GM19023 (cell line): ENCODE measurements at regions not wholly inside any gene's neighbourhood (a gene's known extent, or its start where the extent isn't known, plus 50 kb on each side); places are given as distances from the start of the nearest gene placed in this dataset.

ENCODE experiments used
- ATAC-seq: cut with Tn5 transposase; IDR thresholded peaks from one replicate; pipeline ENCODE4 v1.9.1; 2021; ENCODE audit warnings: mild to moderate bottlenecking, moderate library complexity; ENCODE audit not compliant: unreplicated experiment

DNA sequence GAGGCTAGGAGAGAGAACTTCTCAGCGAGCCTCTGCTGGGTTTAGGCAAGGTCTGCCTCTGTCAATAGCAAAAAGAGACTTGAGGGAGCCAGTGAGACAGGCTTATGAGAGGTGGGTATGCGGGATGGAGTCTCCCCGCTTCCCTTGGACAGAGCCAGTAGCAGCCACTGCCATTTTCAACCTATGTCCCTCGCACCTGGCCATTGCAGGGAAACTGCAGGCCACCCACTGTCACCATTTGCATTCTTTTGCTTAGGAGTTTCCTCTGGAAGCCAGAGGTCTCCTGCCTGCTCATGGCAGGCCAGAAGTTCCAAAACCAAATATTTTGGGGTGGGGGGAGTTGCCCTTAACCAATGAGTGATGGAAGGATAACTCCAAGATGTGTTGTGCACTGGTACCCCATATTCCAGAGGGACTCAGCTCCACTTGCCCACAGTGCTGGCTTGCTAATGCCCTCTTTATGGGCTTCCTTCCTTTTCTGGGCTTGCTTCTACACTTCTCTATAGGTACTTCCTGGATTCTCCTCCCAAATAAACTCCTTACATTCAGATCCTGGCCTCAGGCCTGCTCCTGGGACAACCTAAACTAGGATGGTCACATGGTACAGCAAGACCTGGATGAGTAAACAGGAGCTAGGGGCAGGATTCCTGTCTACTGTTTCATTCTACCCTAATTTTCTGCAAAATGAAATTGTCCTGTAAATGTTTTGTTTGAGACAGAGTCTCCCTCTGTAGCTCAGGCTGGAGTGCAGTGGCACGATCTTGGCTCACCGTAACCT lies 108.9 kb upstream of the PROK2 start:
- no peak for ATAC-seq

GRCh38 chr3:71893122-71893521 lies 108.2 kb upstream of the PROK2 start:
- no peak for ATAC-seq

DNA sequence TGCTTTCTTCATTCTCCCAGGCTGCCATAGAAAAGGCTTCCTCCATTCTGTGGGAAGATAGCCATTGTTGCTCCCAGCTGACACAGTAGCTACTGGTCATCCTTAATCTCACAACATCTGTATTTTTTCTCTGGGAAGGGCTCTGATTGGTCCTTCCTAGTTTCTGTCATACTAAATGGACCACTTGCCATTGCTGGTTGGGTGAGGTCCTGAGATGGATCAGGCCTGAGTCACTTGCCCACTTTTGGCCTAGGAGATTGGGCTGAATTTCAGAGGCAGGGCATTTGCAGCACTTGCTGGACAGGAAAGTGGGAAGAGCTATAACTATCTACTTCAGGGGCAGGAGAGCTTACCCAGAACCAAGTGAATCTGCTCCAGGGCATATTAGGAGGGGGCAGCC lies 106.5 kb upstream of the PROK2 start:
- no peak for ATAC-seq

GRCh38 chr3:71890356-71890931 lies 105.5 kb upstream of the PROK2 start:
- no peak for ATAC-seq

DNA sequence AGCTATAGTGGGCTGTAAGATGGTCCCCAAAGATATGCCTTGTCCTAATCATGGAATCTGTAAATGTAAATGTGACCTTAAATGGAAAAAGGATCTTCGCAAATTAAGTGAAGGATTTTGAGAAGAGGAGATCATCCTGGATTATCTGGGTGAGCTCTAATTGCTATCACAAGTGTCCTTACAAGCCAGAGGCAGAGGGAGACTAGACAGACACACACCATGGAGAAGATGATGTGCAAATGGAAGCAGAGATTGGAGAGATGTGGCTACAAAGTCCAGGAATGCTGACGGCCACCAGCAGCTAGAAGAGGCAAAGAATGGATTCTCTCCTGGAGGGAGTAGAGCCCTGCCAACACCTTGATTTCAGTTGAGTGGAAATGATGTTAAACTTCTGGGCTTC lies 102.3 kb upstream of the PROK2 start:
- no peak for ATAC-seq

DNA sequence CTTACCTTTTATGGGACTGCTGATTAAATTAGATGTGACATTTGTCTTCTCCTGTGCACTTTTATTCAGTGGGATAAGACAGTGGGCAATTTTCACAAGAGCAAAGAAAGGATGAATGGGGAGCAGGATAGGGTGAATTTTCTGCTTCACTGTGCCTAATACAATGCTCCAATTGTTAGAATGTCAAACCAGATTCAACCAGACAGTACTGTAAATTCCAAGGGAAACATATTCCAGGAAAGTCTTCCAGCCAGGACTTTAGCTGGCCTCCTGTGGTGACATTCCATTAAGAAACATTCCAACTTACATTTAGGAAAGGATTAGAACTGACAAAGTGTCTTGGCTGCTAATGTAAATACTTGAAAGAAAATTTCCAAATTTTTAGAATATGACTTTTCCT lies 100.1 kb upstream of the PROK2 start:
- no peak for ATAC-seq

- no peak for ATAC-seq
Measured at GRCh38 chr3:71881732-71882131, 96.8 kb upstream of the PROK2 start.

DNA sequence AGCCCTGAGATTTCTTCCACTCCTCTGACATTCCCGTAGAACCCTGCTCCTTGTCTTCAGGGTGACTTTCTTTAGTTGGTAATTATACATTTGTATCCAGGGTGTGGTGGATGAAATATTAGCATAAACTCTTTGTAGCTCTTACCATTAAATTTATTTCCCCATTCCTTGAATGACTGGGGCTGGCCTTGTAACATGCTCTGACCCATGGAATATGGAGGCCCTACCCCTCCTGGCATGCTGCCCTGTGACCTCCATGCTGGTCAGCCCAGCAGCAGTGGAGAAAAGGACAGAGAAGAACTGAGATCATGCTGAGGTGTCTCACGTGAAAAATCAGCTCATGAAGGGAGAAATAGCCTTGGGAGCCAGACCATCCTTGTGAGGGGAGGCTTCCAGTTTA lies 96.1 kb upstream of the PROK2 start:
- ATAC-seq, result no peak

DNA sequence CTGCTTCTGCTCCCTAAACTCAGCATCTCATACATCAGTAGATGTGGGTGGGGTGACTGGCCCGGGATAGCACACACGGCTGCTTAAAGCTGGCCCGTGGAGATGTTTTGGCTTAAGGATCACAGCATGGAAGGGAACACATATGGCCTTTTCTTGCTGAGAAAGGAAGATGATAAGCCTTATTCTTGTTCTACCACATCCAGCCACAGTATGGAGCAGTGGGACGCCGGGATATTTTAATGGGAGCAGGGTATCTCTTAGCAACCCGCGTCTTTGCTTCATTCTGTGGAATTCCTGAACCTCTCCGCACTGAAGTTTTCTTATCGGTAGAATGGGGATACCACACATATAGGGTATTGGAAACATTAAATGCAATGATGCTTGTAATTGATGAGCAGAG lies 94.1 kb upstream of the PROK2 start:
- no peak for ATAC-seq

GRCh38 chr3:71876135-71877105 lies 91.5 kb upstream of the PROK2 start:
- ATAC-seq, result no peak

GRCh38 chr3:71875461-71875947 lies 90.6 kb upstream of the PROK2 start:
- ATAC-seq, result peak; percentile 94

GRCh38 chr3:71874618-71875017 lies 89.7 kb upstream of the PROK2 start:
- ATAC-seq, result no peak

- no peak for ATAC-seq
Measured at GRCh38 chr3:71873093-71873611, 88.2 kb upstream of the PROK2 start.

DNA sequence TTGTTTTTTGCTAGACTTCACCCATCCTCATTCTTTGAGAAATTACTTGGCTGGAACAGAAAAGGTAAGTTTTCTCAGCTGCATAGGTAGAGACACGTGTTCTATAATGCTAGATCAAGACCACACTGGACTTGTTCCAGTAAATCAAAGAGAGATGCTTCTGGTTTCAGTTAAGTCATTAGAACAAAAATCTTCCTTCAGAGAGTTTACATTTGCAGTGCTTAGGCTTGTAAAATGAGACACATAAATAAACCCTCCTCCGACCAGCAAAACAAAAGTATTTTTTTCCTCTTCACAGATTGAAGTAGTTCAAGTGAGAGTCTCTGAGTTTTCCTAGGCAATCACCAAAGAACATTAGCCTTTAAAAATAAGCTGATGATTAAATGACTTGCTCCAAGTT lies 87.3 kb upstream of the PROK2 start:
- ATAC-seq, result no peak

GRCh38 chr3:71870966-71871512 lies 86.1 kb upstream of the PROK2 start:
- no peak for ATAC-seq

DNA sequence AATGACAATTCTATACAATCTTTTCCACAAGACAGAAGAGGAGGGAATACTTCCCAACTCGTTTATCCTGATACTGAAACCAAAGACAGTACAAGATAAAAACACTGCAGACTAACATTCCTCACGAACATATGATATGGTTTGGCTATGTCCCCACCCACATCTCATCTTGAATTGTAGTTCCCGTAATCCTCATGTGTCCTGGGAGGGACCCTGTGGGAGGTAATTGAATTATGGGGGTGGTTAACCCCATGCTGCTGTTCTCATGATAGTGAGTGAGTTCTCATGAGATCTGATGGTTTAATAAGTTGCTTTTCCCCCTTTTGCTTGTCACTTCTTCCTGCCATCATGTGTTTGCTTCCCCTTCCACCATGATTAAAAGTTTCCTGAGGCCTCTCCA lies 83.9 kb upstream of the PROK2 start:
- ATAC-seq, result no peak

DNA sequence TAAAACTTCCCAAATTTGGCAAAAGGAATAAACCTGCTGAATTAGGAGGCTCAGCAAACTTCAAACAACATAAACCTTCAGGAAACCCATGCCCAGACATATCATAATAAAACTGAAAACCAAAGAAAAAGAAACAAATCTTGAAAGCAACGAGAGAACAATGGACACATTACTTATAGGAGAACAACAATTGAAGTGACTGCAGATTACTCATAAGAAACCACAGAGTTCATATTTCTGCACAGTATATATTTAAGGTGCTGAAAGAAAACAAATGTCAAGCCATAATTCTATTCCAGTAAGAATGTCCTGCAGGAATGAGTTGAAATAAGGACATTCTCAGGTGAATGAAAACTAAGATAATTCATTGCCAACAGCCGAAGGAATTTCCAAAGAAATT lies 80.8 kb upstream of the PROK2 start:
- ATAC-seq, result no peak

GRCh38 chr3:71863563-71864190 lies 78.7 kb upstream of the PROK2 start:
- ATAC-seq, result no peak

DNA sequence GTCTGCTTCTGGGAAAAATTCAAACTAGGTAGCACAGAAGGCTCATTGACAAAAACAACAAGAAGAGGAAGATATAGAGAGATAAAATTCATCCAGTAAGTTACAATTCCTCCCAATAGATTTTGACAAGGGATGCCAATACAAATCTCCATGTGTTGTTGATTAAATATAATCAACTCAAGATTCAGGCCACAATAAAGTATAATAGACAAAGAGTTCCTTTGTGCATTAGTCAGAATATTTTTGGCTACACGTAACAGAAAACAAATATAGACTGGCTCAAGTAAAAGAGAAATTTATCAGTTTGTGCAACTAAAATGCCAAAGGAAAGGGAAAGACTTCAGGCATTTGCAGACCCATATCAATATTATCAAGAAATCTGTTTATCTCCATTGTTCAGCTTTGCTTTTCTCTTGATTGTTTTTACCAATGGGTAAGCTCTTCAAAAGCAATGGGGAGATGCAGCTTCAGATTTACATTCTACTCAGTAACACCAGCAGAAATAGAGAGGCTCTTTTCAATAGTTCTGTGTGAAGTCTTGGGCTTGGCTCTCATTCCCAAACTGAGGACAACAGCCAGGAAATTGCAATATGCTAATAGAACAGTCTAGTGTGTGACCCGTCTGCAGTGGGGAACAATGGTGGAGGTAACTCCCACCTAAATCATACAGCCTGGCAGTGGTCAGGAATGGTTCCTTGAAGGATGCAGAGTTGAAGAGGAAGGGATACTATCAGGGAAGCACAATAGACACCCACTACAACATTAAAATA lies 77.6 kb upstream of the PROK2 start:
- ATAC-seq, result no peak

DNA sequence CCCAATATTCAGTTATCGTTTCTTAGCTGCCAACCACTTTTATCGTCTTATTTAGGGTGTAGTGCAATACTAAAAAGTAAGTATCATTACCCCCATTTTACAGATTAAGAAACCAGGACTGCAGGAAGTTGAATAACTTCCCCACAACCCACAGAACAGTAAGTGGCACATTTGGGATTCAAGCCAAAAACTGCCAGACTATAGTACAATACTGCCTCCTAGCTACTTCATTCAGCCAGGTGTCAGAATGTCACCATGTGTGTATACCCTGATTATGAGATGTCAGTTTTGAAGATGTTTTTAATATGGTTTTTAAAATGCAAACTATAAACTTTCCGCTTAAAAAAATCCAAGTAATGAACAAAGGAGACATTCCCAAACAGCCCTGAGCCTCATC lies 74.2 kb upstream of the PROK2 start:
- ATAC-seq, result no peak
